Liver (tissue), 8 donors: ENCODE measurements at regions not wholly inside any gene's neighbourhood (a gene's known extent, or its start where the extent isn't known, plus 50 kb on each side); places are given as distances from the start of the nearest gene placed in this dataset.

Source experiments
- DNase-seq: peaks from one replicate; pipeline ENCODE4 v3.0.0-alpha.2; 2017; ENCODE audit warnings: low spot score
- H3K27ac ChIP-seq, 2 donors: one replicate each; pipeline ENCODE4 v1.7.0; 2013; ENCODE audit warnings: inconsistent platforms in 2 of 2, low read length in 2 of 2, control low read depth in 1 of 2, low read depth in 1 of 2, mild to moderate bottlenecking in 1 of 2
- H3K27me3 ChIP-seq, 4 donors: one replicate each; pipeline versions ENCODE4 v1.6.1 to v1.7.0; 2013; ENCODE audit warnings: low read length in 3 of 4, inconsistent platforms in 1 of 4, mild to moderate bottlenecking in 1 of 4, moderate library complexity in 1 of 4; ENCODE audit not compliant: control insufficient read depth in 4 of 4, insufficient read depth in 4 of 4
- H3K36me3 ChIP-seq, 4 donors: one replicate each; pipeline versions ENCODE4 v1.6.1 to v1.7.0; 2013; ENCODE audit warnings: low read length in 3 of 4, mild to moderate bottlenecking in 3 of 4, low read depth in 1 of 4, moderate library complexity in 1 of 4; ENCODE audit not compliant: control insufficient read depth in 4 of 4, insufficient read depth in 3 of 4
- H3K4me1 ChIP-seq, 4 donors: one replicate each; pipeline versions ENCODE4 v1.6.1 to v1.7.0; 2013; ENCODE audit warnings: low read length in 3 of 4, mild to moderate bottlenecking in 3 of 4, moderate library complexity in 1 of 4; ENCODE audit not compliant: control insufficient read depth in 4 of 4, insufficient read depth in 4 of 4
- H3K4me3 ChIP-seq, 3 donors: one replicate each; pipeline versions ENCODE4 v1.6.1 to v1.7.0; 2013; ENCODE audit warnings: low read length in 3 of 3, control low read depth in 1 of 3, low read depth in 1 of 3, mild to moderate bottlenecking in 1 of 3
- H3K9ac ChIP-seq, 2 donors: one replicate each; pipeline ENCODE4 v1.7.0; 2013; ENCODE audit warnings: low read length in 2 of 2, mild to moderate bottlenecking in 2 of 2, moderate library complexity in 2 of 2, control low read depth in 1 of 2, low read depth in 1 of 2
- H3K9me3 ChIP-seq, 4 donors: one replicate each; pipeline versions ENCODE4 v1.6.1 to v1.7.0; 2013; ENCODE audit warnings: low read length in 3 of 4; ENCODE audit not compliant: control insufficient read depth in 4 of 4
- ATF3 ChIP-seq: IDR thresholded peaks from 2 replicates; pipeline ENCODE4 v1.6.1; 2016; ENCODE audit warnings: antibody characterized with exemption
- CTCF ChIP-seq: fragments of 150-350 bp; IDR thresholded peaks from 2 replicates; pipeline ENCODE4 v1.5.1; 2017; ENCODE audit warnings: improper control_type of control experiment, low read depth, low read length; ENCODE audit not compliant: missing input control
- EGR1 ChIP-seq, 2 donors: IDR thresholded peaks; 2 replicates each; pipeline ENCODE4 v1.6.1; 2016 to 2018; ENCODE audit warnings: antibody characterized with exemption in 2 of 2, low read depth in 2 of 2
- FOXA1 ChIP-seq: IDR thresholded peaks from 2 replicates; pipeline ENCODE4 v1.6.1; 2016; ENCODE audit warnings: antibody characterized with exemption
- FOXA2 ChIP-seq: IDR thresholded peaks from 2 replicates; pipeline ENCODE4 v1.6.1; 2016; ENCODE audit warnings: antibody characterized with exemption
- GABPA ChIP-seq, 2 donors: IDR thresholded peaks in 1 of 2; conservative IDR thresholded peaks in 1 of 2; 2 replicates each; pipeline ENCODE4 v1.6.1; 2016; ENCODE audit warnings: antibody characterized with exemption in 2 of 2, mild to moderate bottlenecking in 1 of 2, moderate library complexity in 1 of 2
- HNF4A ChIP-seq, 2 donors: conservative IDR thresholded peaks; 2 replicates each; pipeline ENCODE4 v1.6.1; 2016; ENCODE audit warnings: antibody characterized with exemption in 2 of 2, mild to moderate bottlenecking in 2 of 2
- HNF4G ChIP-seq: IDR thresholded peaks from 2 replicates; pipeline ENCODE4 v1.6.1; 2016; ENCODE audit warnings: antibody characterized with exemption
- JUND ChIP-seq, 2 donors: IDR thresholded peaks; 2 replicates each; pipeline ENCODE4 v1.6.1; 2016; ENCODE audit warnings: antibody characterized with exemption in 2 of 2
- MAX ChIP-seq: IDR thresholded peaks from 2 replicates; pipeline ENCODE4 v1.6.1; 2016; ENCODE audit warnings: antibody characterized with exemption
- NR2F2 ChIP-seq: IDR thresholded peaks from 2 replicates; pipeline ENCODE4 v1.6.1; 2016; ENCODE audit warnings: antibody characterized with exemption
- RAD21 ChIP-seq, 2 donors: IDR thresholded peaks; 2 replicates each; pipeline ENCODE4 v1.6.1; 2016; ENCODE audit warnings: antibody characterized with exemption in 2 of 2, mild to moderate bottlenecking in 2 of 2
- REST ChIP-seq: IDR thresholded peaks from 2 replicates; pipeline ENCODE4 v1.6.1; 2016; ENCODE audit warnings: antibody characterized with exemption, mild to moderate bottlenecking
- RXRA ChIP-seq, 2 donors: IDR thresholded peaks; 2 replicates each; pipeline ENCODE4 v1.6.1; 2017 to 2018; ENCODE audit warnings: antibody characterized with exemption in 2 of 2, mild to moderate bottlenecking in 1 of 2
- SP1 ChIP-seq: IDR thresholded peaks from 2 replicates; pipeline ENCODE4 v1.6.1; 2018; ENCODE audit warnings: antibody characterized with exemption, mild to moderate bottlenecking
- TAF1 ChIP-seq: conservative IDR thresholded peaks from 2 replicates; pipeline ENCODE4 v1.6.1; 2016; ENCODE audit warnings: antibody characterized with exemption, mild to moderate bottlenecking
- YY1 ChIP-seq: IDR thresholded peaks from 2 replicates; pipeline ENCODE4 v1.6.1; 2016; ENCODE audit warnings: antibody characterized with exemption, mild to moderate bottlenecking
- ZBTB33 ChIP-seq: IDR thresholded peaks from 2 replicates; pipeline ENCODE4 v1.6.1; 2016; ENCODE audit warnings: antibody characterized with exemption
- WGBS: extraction: QIAGEN DNeasy Blood & Tissue Kit; methylation state at CpG from one replicate; pipeline ENCODE4 v1.1.7; 2013; 5-methylcytosine and 5-hydroxymethylcytosine counted together
- donor health status: healthy.
- donor health status: healthy.
- donor health status: healthy.
- donor health status: healthy.
- donor health status: healthy.

GRCh38 chr15:95884276-95884675, 446.2 kb upstream of the NR2F2 start:
- no peak for DNase-seq
- 83% methylated on average over 5 of the region's 5 CpGs for WGBS
- no peaks in the 10 kb centered on the region for H3K36me3 ChIP-seq
- no peak overlapping the region for H3K4me3 ChIP-seq
- no peak overlapping the region for H3K27ac ChIP-seq
- TF ChIP-seq ZBTB33 (no peak), GABPA (IDR thresholded peaks at IDR 0.05 in 1 of 2, conservative IDR thresholded peaks at IDR 0.05 in 1 of 2) (no peak), CTCF (no peak), JUND (IDR thresholded peaks at IDR 0.05) (no peak), MAX (no peak), TAF1 (no peak), FOXA1 (no peak), FOXA2 (no peak), NR2F2 (no peak), YY1 (no peak), REST (no peak), HNF4G (no peak), RAD21 (IDR thresholded peaks at IDR 0.05) (no peak), EGR1 (IDR thresholded peaks at IDR 0.05; ENCODE audit: low read depth in 2 of 2) (no peak), SP1 (no peak), ATF3 (no peak), HNF4A (conservative IDR thresholded peaks at IDR 0.05) (no peak), RXRA (IDR thresholded peaks at IDR 0.05) (no peak)
- H3K27me3 ChIP-seq, result no peaks in the 10 kb centered on the region
- no peaks in the 10 kb centered on the region for H3K9me3 ChIP-seq
- H3K4me1 ChIP-seq, result no peaks in the 10 kb centered on the region
- no peak overlapping the region for H3K9ac ChIP-seq
